WTC11 (cell line): ENCODE measurements at regions not wholly inside any gene's neighbourhood (a gene's known extent, or its start where the extent isn't known, plus 50 kb on each side); places are given as distances from the start of the nearest gene placed in this dataset.

ENCODE experiments used
- ATAC-seq: fragments of 200-7000 bp; cut with Tn5 transposase; 2 replicates; pipeline ENCODE4 v1.10.0; 2021; ENCODE audit warnings: mild to moderate bottlenecking, moderate library complexity
- CTCF ChIA-PET: fragments of 300-600 bp; sonication (Branson Sonifier 250); formaldehyde crosslinking; loops from one replicate; lab custom pipeline; 2021; ENCODE audit warnings: antibody characterized with exemption; lab: Charles Lee
- POLR2A ChIA-PET: fragments of 350-600 bp; sonication (Branson Sonifier 250); formaldehyde crosslinking; loops from one replicate; lab custom pipeline; 2021; ENCODE audit warnings: antibody characterized with exemption; lab: Charles Lee
- DNase-seq: peaks from one replicate; pipeline ENCODE4 v3.0.0; 2021; ENCODE audit warnings: low spot score
- H3K27ac Mint-ChIP-seq: 2 replicates; pipeline ENCODE4 v1.8.0; 2021; ENCODE audit warnings: mixed read lengths
- H3K27me3 Mint-ChIP-seq: 2 replicates; pipeline ENCODE4 v1.8.0; 2021; ENCODE audit warnings: low read depth, mild to moderate bottlenecking, moderate library complexity, mixed read lengths
- H3K36me3 Mint-ChIP-seq: 2 replicates; pipeline ENCODE4 v1.8.0; 2021; ENCODE audit warnings: mixed read lengths
- H3K4me1 Mint-ChIP-seq: 2 replicates; pipeline ENCODE4 v1.8.0; 2022; ENCODE audit warnings: mixed read lengths
- H3K4me3 Mint-ChIP-seq: 2 replicates; pipeline ENCODE4 v1.8.0; 2021; ENCODE audit warnings: mild to moderate bottlenecking, moderate library complexity, mixed read lengths
- H3K9me3 Mint-ChIP-seq: 2 replicates; pipeline ENCODE4 v1.8.0; 2021; ENCODE audit warnings: mixed read lengths
- EMX1 ChIP-seq: fragments of 250-450 bp; sonication (Bioruptor Pico); IDR thresholded peaks from 2 replicates; pipeline ENCODE4 v1.8.0; 2021; ENCODE audit warnings: mild to moderate bottlenecking
- FOXJ3 ChIP-seq: sonication (generic); formaldehyde crosslinking; IDR thresholded peaks from 2 replicates; pipeline ENCODE4 v1.9.0; 2021; ENCODE audit warnings: missing genetic modification reagents, mild to moderate bottlenecking, borderline replicate concordance
- FOXP1 ChIP-seq: sonication (generic); formaldehyde crosslinking; IDR thresholded peaks from 2 replicates; pipeline ENCODE4 v1.8.0; 2022; ENCODE audit warnings: missing genetic modification reagents, mild to moderate bottlenecking, moderate library complexity, borderline replicate concordance
- GABPB1 ChIP-seq: sonication (generic); formaldehyde crosslinking; IDR thresholded peaks from 2 replicates; pipeline ENCODE4 v1.8.1; 2023; ENCODE audit warnings: mild to moderate bottlenecking, missing genetic modification reagents
- GRHL2 ChIP-seq: fragments of 250-450 bp; sonication (Bioruptor Pico); IDR thresholded peaks from 2 replicates; pipeline ENCODE4 v1.8.0; 2022; ENCODE audit warnings: mild to moderate bottlenecking, moderate library complexity; ENCODE audit not compliant: insufficient replicate concordance, severe bottlenecking
- MXD4 ChIP-seq: fragments of 250-450 bp; sonication (Bioruptor Pico); IDR thresholded peaks from 2 replicates; pipeline ENCODE4 v1.8.0; 2021; ENCODE audit warnings: mild to moderate bottlenecking, moderate library complexity, borderline replicate concordance
- NR2C2 ChIP-seq: sonication (generic); formaldehyde crosslinking; IDR thresholded peaks from 2 replicates; pipeline ENCODE4 v1.8.0; 2022; ENCODE audit warnings: mild to moderate bottlenecking, missing genetic modification reagents
- SOX15 ChIP-seq: fragments of 250-450 bp; sonication (Bioruptor Pico); IDR thresholded peaks from 2 replicates; pipeline ENCODE4 v1.9.0; 2021; ENCODE audit warnings: mild to moderate bottlenecking
- SP1 ChIP-seq: sonication (generic); formaldehyde crosslinking; conservative IDR thresholded peaks from 2 replicates; pipeline ENCODE4 v1.8.1; 2022; ENCODE audit warnings: missing genetic modification reagents
- TEAD4 ChIP-seq: sonication (generic); formaldehyde crosslinking; IDR thresholded peaks from 2 replicates; pipeline ENCODE4 v1.8.0; 2022; ENCODE audit warnings: mild to moderate bottlenecking, missing genetic modification reagents
- ZNF138 ChIP-seq: sonication (generic); formaldehyde crosslinking; conservative IDR thresholded peaks from 2 replicates; pipeline ENCODE4 v1.8.1; 2022; ENCODE audit warnings: mild to moderate bottlenecking, moderate library complexity, missing genetic modification reagents
- ZNF219 ChIP-seq: sonication (generic); formaldehyde crosslinking; IDR thresholded peaks from 2 replicates; pipeline ENCODE4 v1.8.0; 2023; ENCODE audit warnings: missing genetic modification reagents, mild to moderate bottlenecking, borderline replicate concordance
- ZNF232 ChIP-seq: sonication (generic); formaldehyde crosslinking; IDR thresholded peaks from 2 replicates; pipeline ENCODE4 v1.8.0; 2022; ENCODE audit warnings: mild to moderate bottlenecking, missing genetic modification reagents
- ZNF416 ChIP-seq: fragments of 250-450 bp; sonication (Bioruptor Pico); IDR thresholded peaks from 2 replicates; pipeline ENCODE4 v1.9.0; 2021; ENCODE audit warnings: mild to moderate bottlenecking, inconsistent platforms
- TF ChIP-seq, protein P1 (sequence below): fragments of 250-450 bp; sonication (Bioruptor Pico); IDR thresholded peaks from 2 replicates; pipeline ENCODE4 v1.9.0; 2021; ENCODE audit warnings: mild to moderate bottlenecking
- TF ChIP-seq, protein P2 (sequence below): sonication (generic); formaldehyde crosslinking; IDR thresholded peaks from 2 replicates; pipeline ENCODE4 v1.8.0; 2022; ENCODE audit warnings: mild to moderate bottlenecking, missing genetic modification reagents
- TF ChIP-seq, protein P3 (sequence below): sonication (generic); formaldehyde crosslinking; IDR thresholded peaks from 2 replicates; pipeline ENCODE4 v1.8.0; 2022; ENCODE audit warnings: mild to moderate bottlenecking, missing genetic modification reagents
- TF ChIP-seq, protein P4 (sequence below): sonication (generic); formaldehyde crosslinking; IDR thresholded peaks from 2 replicates; pipeline ENCODE4 v1.8.1; 2022; ENCODE audit warnings: low read depth, missing genetic modification reagents, borderline replicate concordance
- TF ChIP-seq, protein P5 (sequence below): sonication (generic); formaldehyde crosslinking; IDR thresholded peaks from 2 replicates; pipeline ENCODE4 v1.8.1; 2023; ENCODE audit warnings: mild to moderate bottlenecking, missing genetic modification reagents
- TF ChIP-seq, protein P6 (sequence below): sonication (generic); formaldehyde crosslinking; IDR thresholded peaks from 2 replicates; pipeline ENCODE4 v1.8.0; 2022; ENCODE audit warnings: mild to moderate bottlenecking, missing genetic modification reagents
- TF ChIP-seq, protein P7 (sequence below): sonication (generic); formaldehyde crosslinking; IDR thresholded peaks from 2 replicates; pipeline ENCODE4 v1.8.1; 2022; ENCODE audit warnings: mild to moderate bottlenecking, moderate library complexity, missing genetic modification reagents
- TF ChIP-seq, protein P8 (sequence below): sonication (generic); formaldehyde crosslinking; IDR thresholded peaks from 2 replicates; pipeline ENCODE4 v1.8.1; 2023; ENCODE audit warnings: mild to moderate bottlenecking, missing genetic modification reagents, moderate library complexity
- TF ChIP-seq, protein P9 (sequence below): sonication (generic); formaldehyde crosslinking; conservative IDR thresholded peaks from 2 replicates; pipeline ENCODE4 v1.8.1; 2023; ENCODE audit warnings: mild to moderate bottlenecking, low read depth, missing genetic modification reagents, moderate library complexity
- TF ChIP-seq, protein P10 (sequence below): fragments of 200-600 bp; IDR thresholded peaks from 2 replicates; pipeline ENCODE4 v1.8.0; 2022; ENCODE audit warnings: antibody characterized with exemption

DNA sequence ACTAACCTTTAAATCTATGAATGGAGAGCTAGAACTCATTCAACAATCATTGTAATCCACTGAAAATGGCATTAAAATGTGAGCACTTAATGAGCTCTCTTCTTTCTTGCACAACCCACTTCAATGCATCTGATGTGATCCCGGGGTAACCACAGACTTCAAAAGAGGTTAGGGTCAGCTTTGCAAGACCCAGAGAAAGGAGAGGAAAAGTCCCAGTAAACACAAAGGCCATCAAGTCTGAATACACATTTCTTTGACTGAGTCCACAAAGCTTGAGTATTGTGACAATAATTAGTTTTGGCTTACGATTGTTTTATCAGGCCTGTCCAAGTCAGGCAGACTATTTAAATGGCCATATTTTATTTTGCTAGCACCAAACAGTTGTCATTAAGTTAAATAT is 148.8 kb upstream of the ZNF608 start:
- no peak for DNase-seq
- POLR2A ChIA-PET, result no interaction called here
- CTCF ChIA-PET, result no interaction called here
- Mint-ChIP-seq H3K36me3 (peaks cover 18% of the 10 kb centered on the region), H3K9me3 (peaks cover 19% of the 10 kb centered on the region), H3K4me1 (peaks cover 12% of the 10 kb centered on the region), H3K27ac (no peak overlapping the region), H3K27me3 (peaks cover 9% of the 10 kb centered on the region), H3K4me3 (no peak overlapping the region)
- peak; percentile 67 for ATAC-seq
- TF ChIP-seq EMX1 (CRISPR knock-in tag) (no peak), GABPB1 (CRISPR knock-in tag) (no peak), GRHL2 (CRISPR knock-in tag) (no peak), NR2C2 (CRISPR knock-in tag) (no peak), ZNF219 (CRISPR knock-in tag) (no peak), SOX15 (CRISPR knock-in tag) (no peak), ZNF138 (CRISPR knock-in tag) (no peak), ZNF232 (no peak), ZNF416 (no peak), MXD4 (CRISPR knock-in tag) (no peak), SP1 (CRISPR knock-in tag) (no peak), FOXP1 (no peak)
- TF ChIP-seq, protein P1, sequence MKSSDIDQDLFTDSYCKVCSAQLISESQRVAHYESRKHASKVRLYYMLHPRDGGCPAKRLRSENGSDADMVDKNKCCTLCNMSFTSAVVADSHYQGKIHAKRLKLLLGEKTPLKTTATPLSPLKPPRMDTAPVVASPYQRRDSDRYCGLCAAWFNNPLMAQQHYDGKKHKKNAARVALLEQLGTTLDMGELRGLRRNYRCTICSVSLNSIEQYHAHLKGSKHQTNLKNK (CRISPR knock-in tag), result no peak
- TF ChIP-seq, protein P2, sequence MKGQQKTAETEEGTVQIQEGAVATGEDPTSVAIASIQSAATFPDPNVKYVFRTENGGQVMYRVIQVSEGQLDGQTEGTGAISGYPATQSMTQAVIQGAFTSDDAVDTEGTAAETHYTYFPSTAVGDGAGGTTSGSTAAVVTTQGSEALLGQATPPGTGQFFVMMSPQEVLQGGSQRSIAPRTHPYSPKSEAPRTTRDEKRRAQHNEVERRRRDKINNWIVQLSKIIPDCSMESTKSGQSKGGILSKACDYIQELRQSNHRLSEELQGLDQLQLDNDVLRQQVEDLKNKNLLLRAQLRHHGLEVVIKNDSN (CRISPR knock-in tag), result no peak
- TF ChIP-seq, protein P3, sequence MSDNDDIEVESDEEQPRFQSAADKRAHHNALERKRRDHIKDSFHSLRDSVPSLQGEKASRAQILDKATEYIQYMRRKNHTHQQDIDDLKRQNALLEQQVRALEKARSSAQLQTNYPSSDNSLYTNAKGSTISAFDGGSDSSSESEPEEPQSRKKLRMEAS (CRISPR knock-in tag), result no peak
- TF ChIP-seq, protein P4, sequence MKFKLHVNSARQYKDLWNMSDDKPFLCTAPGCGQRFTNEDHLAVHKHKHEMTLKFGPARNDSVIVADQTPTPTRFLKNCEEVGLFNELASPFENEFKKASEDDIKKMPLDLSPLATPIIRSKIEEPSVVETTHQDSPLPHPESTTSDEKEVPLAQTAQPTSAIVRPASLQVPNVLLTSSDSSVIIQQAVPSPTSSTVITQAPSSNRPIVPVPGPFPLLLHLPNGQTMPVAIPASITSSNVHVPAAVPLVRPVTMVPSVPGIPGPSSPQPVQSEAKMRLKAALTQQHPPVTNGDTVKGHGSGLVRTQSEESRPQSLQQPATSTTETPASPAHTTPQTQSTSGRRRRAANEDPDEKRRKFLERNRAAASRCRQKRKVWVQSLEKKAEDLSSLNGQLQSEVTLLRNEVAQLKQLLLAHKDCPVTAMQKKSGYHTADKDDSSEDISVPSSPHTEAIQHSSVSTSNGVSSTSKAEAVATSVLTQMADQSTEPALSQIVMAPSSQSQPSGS, result no peak
- TF ChIP-seq, protein P5, sequence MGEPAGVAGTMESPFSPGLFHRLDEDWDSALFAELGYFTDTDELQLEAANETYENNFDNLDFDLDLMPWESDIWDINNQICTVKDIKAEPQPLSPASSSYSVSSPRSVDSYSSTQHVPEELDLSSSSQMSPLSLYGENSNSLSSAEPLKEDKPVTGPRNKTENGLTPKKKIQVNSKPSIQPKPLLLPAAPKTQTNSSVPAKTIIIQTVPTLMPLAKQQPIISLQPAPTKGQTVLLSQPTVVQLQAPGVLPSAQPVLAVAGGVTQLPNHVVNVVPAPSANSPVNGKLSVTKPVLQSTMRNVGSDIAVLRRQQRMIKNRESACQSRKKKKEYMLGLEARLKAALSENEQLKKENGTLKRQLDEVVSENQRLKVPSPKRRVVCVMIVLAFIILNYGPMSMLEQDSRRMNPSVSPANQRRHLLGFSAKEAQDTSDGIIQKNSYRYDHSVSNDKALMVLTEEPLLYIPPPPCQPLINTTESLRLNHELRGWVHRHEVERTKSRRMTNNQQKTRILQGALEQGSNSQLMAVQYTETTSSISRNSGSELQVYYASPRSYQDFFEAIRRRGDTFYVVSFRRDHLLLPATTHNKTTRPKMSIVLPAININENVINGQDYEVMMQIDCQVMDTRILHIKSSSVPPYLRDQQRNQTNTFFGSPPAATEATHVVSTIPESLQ, result no peak

DNA sequence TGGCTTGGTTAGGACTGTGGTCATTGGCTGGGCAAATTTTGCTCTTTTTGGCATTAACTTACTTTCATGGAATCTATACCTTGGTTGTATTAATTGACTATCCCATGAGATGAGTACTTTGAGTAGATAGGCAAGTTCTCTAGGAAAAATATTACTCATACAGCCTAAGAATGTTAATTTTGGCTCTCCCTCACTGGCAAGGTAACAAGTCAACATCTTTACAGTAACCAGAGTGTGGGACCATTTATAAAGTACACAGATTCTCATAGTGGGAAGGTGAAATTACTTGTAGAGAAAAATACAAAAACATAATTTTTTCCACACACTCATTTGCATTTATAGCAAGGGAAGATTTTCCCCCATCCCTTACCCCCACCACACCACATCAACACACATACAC is 154.6 kb upstream of the ZNF608 start:
- peaks cover 56% of the 10 kb centered on the region for H3K27me3 Mint-ChIP-seq
- TF ChIP-seq, protein P6, sequence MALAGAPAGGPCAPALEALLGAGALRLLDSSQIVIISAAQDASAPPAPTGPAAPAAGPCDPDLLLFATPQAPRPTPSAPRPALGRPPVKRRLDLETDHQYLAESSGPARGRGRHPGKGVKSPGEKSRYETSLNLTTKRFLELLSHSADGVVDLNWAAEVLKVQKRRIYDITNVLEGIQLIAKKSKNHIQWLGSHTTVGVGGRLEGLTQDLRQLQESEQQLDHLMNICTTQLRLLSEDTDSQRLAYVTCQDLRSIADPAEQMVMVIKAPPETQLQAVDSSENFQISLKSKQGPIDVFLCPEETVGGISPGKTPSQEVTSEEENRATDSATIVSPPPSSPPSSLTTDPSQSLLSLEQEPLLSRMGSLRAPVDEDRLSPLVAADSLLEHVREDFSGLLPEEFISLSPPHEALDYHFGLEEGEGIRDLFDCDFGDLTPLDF (CRISPR knock-in tag), result no peak
- TF ChIP-seq TEAD4, result no peak
- TF ChIP-seq, protein P7, sequence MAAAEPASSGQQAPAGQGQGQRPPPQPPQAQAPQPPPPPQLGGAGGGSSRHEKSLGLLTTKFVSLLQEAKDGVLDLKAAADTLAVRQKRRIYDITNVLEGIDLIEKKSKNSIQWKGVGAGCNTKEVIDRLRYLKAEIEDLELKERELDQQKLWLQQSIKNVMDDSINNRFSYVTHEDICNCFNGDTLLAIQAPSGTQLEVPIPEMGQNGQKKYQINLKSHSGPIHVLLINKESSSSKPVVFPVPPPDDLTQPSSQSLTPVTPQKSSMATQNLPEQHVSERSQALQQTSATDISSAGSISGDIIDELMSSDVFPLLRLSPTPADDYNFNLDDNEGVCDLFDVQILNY (CRISPR knock-in tag), result no peak
- TF ChIP-seq, protein P8, sequence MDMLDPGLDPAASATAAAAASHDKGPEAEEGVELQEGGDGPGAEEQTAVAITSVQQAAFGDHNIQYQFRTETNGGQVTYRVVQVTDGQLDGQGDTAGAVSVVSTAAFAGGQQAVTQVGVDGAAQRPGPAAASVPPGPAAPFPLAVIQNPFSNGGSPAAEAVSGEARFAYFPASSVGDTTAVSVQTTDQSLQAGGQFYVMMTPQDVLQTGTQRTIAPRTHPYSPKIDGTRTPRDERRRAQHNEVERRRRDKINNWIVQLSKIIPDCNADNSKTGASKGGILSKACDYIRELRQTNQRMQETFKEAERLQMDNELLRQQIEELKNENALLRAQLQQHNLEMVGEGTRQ, result no peak
- TF ChIP-seq, protein P9, sequence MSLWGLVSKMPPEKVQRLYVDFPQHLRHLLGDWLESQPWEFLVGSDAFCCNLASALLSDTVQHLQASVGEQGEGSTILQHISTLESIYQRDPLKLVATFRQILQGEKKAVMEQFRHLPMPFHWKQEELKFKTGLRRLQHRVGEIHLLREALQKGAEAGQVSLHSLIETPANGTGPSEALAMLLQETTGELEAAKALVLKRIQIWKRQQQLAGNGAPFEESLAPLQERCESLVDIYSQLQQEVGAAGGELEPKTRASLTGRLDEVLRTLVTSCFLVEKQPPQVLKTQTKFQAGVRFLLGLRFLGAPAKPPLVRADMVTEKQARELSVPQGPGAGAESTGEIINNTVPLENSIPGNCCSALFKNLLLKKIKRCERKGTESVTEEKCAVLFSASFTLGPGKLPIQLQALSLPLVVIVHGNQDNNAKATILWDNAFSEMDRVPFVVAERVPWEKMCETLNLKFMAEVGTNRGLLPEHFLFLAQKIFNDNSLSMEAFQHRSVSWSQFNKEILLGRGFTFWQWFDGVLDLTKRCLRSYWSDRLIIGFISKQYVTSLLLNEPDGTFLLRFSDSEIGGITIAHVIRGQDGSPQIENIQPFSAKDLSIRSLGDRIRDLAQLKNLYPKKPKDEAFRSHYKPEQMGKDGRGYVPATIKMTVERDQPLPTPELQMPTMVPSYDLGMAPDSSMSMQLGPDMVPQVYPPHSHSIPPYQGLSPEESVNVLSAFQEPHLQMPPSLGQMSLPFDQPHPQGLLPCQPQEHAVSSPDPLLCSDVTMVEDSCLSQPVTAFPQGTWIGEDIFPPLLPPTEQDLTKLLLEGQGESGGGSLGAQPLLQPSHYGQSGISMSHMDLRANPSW, result no peak
- TF ChIP-seq, protein P10, sequence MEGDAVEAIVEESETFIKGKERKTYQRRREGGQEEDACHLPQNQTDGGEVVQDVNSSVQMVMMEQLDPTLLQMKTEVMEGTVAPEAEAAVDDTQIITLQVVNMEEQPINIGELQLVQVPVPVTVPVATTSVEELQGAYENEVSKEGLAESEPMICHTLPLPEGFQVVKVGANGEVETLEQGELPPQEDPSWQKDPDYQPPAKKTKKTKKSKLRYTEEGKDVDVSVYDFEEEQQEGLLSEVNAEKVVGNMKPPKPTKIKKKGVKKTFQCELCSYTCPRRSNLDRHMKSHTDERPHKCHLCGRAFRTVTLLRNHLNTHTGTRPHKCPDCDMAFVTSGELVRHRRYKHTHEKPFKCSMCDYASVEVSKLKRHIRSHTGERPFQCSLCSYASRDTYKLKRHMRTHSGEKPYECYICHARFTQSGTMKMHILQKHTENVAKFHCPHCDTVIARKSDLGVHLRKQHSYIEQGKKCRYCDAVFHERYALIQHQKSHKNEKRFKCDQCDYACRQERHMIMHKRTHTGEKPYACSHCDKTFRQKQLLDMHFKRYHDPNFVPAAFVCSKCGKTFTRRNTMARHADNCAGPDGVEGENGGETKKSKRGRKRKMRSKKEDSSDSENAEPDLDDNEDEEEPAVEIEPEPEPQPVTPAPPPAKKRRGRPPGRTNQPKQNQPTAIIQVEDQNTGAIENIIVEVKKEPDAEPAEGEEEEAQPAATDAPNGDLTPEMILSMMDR, result no peak
- no peak for TF ChIP-seq FOXJ3 (CRISPR knock-in tag)
- peaks cover 10% of the 10 kb centered on the region for H3K36me3 Mint-ChIP-seq
- H3K4me3 Mint-ChIP-seq, result no peak overlapping the region
- ChIA-PET CTCF (no interaction called here), POLR2A (no interaction called here)
- DNase-seq (no peak), ATAC-seq (no peak)
- no peak overlapping the region for H3K27ac Mint-ChIP-seq
- peaks cover 11% of the 10 kb centered on the region for H3K9me3 Mint-ChIP-seq
- H3K4me1 Mint-ChIP-seq, result peaks cover 30% of the 10 kb centered on the region
